HG02870 (cell line): ENCODE measurements at regions not wholly inside any gene's neighbourhood (a gene's known extent, or its start where the extent isn't known, plus 50 kb on each side); places are given as distances from the start of the nearest gene placed in this dataset.
"Not testable (repeated sequence)": the region's sequence is repeated elsewhere in the genome, so short reads cannot be mapped to it uniquely, and the experiment has no call there.

Experiments
- ATAC-seq: cut with Tn5 transposase; IDR thresholded peaks from one replicate; pipeline ENCODE4 v1.9.1; 2021; ENCODE audit warnings: mild to moderate bottlenecking, moderate library complexity; ENCODE audit not compliant: unreplicated experiment

GRCh38 chr3:20668411-20668810, 482.4 kb upstream of the SGO1 start:
- ATAC-seq, result no peak

- no peak for ATAC-seq
Observed at GRCh38 chr3:20666091-20666490, 480.1 kb upstream of the SGO1 start.

- no peak for ATAC-seq
Observed at GRCh38 chr3:20658491-20658890, 472.5 kb upstream of the SGO1 start.

- ATAC-seq, result no peak
Observed at GRCh38 chr3:20657560-20657959, 471.6 kb upstream of the SGO1 start.

GRCh38 chr3:20652231-20652986, 466.4 kb upstream of the SGO1 start:
- ATAC-seq, result no peak

- ATAC-seq, result no peak
Observed at GRCh38 chr3:20648921-20649381, 462.9 kb upstream of the SGO1 start.

- ATAC-seq, result no peak
Observed at GRCh38 chr3:20648294-20648693, 462.3 kb upstream of the SGO1 start.

- ATAC-seq, result no peak
Observed at GRCh38 chr3:20646425-20646824, 460.4 kb upstream of the SGO1 start.

GRCh38 chr3:20645340-20645739, 459.3 kb upstream of the SGO1 start:
- no peak for ATAC-seq

- ATAC-seq, result no peak
Observed at GRCh38 chr3:20637729-20638128, 451.7 kb upstream of the SGO1 start.

- no peak for ATAC-seq
Observed at GRCh38 chr3:20622304-20622703, 436.3 kb upstream of the SGO1 start.

- ATAC-seq, result not testable (repeated sequence)
Observed at GRCh38 chr3:20618621-20619020, 432.6 kb upstream of the SGO1 start.

GRCh38 chr3:20618181-20618580, 432.2 kb upstream of the SGO1 start:
- ATAC-seq, result not testable (repeated sequence)

- ATAC-seq, result not testable (repeated sequence)
Observed at GRCh38 chr3:20615982-20616381, 430.0 kb upstream of the SGO1 start.

- no peak for ATAC-seq
Observed at GRCh38 chr3:20608054-20608738, 422.2 kb upstream of the SGO1 start.

GRCh38 chr3:20604659-20605058, 418.7 kb upstream of the SGO1 start:
- ATAC-seq, result no peak

GRCh38 chr3:20589275-20589674, 403.3 kb upstream of the SGO1 start:
- ATAC-seq, result no peak

- ATAC-seq, result no peak
Observed at GRCh38 chr3:20588781-20589180, 402.8 kb upstream of the SGO1 start.

GRCh38 chr3:20583648-20584047, 397.6 kb upstream of the SGO1 start:
- ATAC-seq, result no peak

GRCh38 chr3:20576228-20576627, 390.2 kb upstream of the SGO1 start:
- no peak for ATAC-seq

GRCh38 chr3:20575146-20575545, 389.1 kb upstream of the SGO1 start:
- ATAC-seq, result no peak

GRCh38 chr3:20574746-20575145, 388.7 kb upstream of the SGO1 start:
- no peak for ATAC-seq
